Hepatocyte (in vitro differentiated cells): ENCODE measurements at regions not wholly inside any gene's neighbourhood (a gene's known extent, or its start where the extent isn't known, plus 50 kb on each side); places are given as distances from the start of the nearest gene placed in this dataset.

ENCODE experiments used
- DNase-seq: peaks from one replicate; pipeline ENCODE4 v3.0.0-alpha.2; 2016; ENCODE audit warnings: low spot score
- H2AFZ ChIP-seq: fragments of 200-600 bp; sonication (generic); 2 replicates; pipeline ENCODE4 v1.6.0; 2016; ENCODE audit warnings: antibody characterized with exemption, mild to moderate bottlenecking
- H3K27ac ChIP-seq: fragments of 200-600 bp; sonication (generic); 2 replicates; pipeline ENCODE4 v1.5.1; 2016; ENCODE audit warnings: mild to moderate bottlenecking
- H3K27me3 ChIP-seq: fragments of 200-600 bp; sonication (generic); 2 replicates; pipeline ENCODE4 v1.6.1; 2016
- H3K36me3 ChIP-seq: fragments of 200-600 bp; sonication (generic); replicated peaks from 2 replicates; pipeline ENCODE4 v1.5.1; 2016; ENCODE audit warnings: low read depth; ENCODE audit not compliant: insufficient read depth
- H3K4me1 ChIP-seq: fragments of 200-600 bp; sonication (generic); 2 replicates; pipeline ENCODE4 v1.5.1; 2016; ENCODE audit warnings: mild to moderate bottlenecking, moderate library complexity; ENCODE audit not compliant: insufficient read depth
- H3K4me2 ChIP-seq: fragments of 200-600 bp; sonication (generic); 2 replicates; pipeline ENCODE4 v1.6.0; 2016
- H3K4me3 ChIP-seq: fragments of 200-600 bp; sonication (generic); 2 replicates; pipeline ENCODE4 v1.5.1; 2016; ENCODE audit warnings: mild to moderate bottlenecking
- H3K79me2 ChIP-seq: fragments of 200-600 bp; sonication (generic); 2 replicates; pipeline ENCODE4 v1.6.0; 2017; ENCODE audit warnings: mild to moderate bottlenecking
- H3K9me2 ChIP-seq: fragments of 200-600 bp; sonication (generic); replicated peaks from 2 replicates; pipeline ENCODE4 v1.6.0; 2017; ENCODE audit warnings: mild to moderate bottlenecking; ENCODE audit not compliant: insufficient read depth
- H3K9me3 ChIP-seq: fragments of 200-600 bp; sonication (generic); 2 replicates; pipeline ENCODE4 v1.5.1; 2016; ENCODE audit warnings: low read depth, mild to moderate bottlenecking
- H4K20me1 ChIP-seq: fragments of 200-600 bp; sonication (generic); 2 replicates; pipeline ENCODE4 v1.6.0; 2016; ENCODE audit warnings: mild to moderate bottlenecking; ENCODE audit not compliant: insufficient read depth, poor library complexity, severe bottlenecking
- CTCF ChIP-seq: fragments of 200-600 bp; sonication (generic); IDR thresholded peaks from 2 replicates; pipeline ENCODE4 v1.5.1; 2016; ENCODE audit warnings: antibody characterized with exemption, mild to moderate bottlenecking; ENCODE audit not compliant: poor library complexity
- EZH2 ChIP-seq: fragments of 200-600 bp; sonication (generic); IDR thresholded peaks from 2 replicates; pipeline ENCODE4 v1.6.1; 2016; ENCODE audit warnings: antibody characterized with exemption, mild to moderate bottlenecking, borderline replicate concordance
- EZH2phosphoT487 ChIP-seq: fragments of 200-600 bp; sonication (generic); IDR thresholded peaks from one replicate; pipeline ENCODE4 v1.6.1; 2018; ENCODE audit warnings: antibody characterized with exemption, mild to moderate bottlenecking, low read depth, moderate library complexity; ENCODE audit not compliant: unreplicated experiment, severe bottlenecking
- WGBS: methylation state at CpG from one replicate; pipeline ENCODE4 v1.1.6; 2016; ENCODE audit warnings: low lambda C conversion rate; ENCODE audit errors: missing lambda C conversion rate; 5-methylcytosine and 5-hydroxymethylcytosine counted together

- H3K79me2 ChIP-seq: no peaks in the 10 kb centered on the region
- H3K27ac ChIP-seq: no peak overlapping the region
- H4K20me1 ChIP-seq: no peaks in the 10 kb centered on the region
- no peak overlapping the region for H3K4me2 ChIP-seq
- no peaks in the 10 kb centered on the region for H3K9me3 ChIP-seq
- H3K4me1 ChIP-seq: no peaks in the 10 kb centered on the region
- no peaks in the 10 kb centered on the region for H3K36me3 ChIP-seq
- TF ChIP-seq EZH2phosphoT487: no peak
- TF ChIP-seq EZH2: no peak
- TF ChIP-seq CTCF: no peak
- 83% methylated on average over 14 of the region's 14 CpGs for whole genome bisulfite sequencing
- no peak overlapping the region for H2AFZ ChIP-seq
- H3K9me2 ChIP-seq: no peaks in the 10 kb centered on the region
- no peak for DNase-seq
- H3K4me3 ChIP-seq: no peak overlapping the region
- H3K27me3 ChIP-seq: no peaks in the 10 kb centered on the region
Observed at GRCh38 chr2:489084-489483, 188.1 kb downstream of the TMEM18 start.

- H2AFZ ChIP-seq: no peak overlapping the region
- H3K9me3 ChIP-seq: no peaks in the 10 kb centered on the region
- H3K4me1 ChIP-seq: no peaks in the 10 kb centered on the region
- no peaks in the 10 kb centered on the region for H4K20me1 ChIP-seq
- no peaks in the 10 kb centered on the region for H3K27me3 ChIP-seq
- DNase-seq: no peak
- H3K27ac ChIP-seq: no peak overlapping the region
- TF ChIP-seq EZH2phosphoT487: no peak
- TF ChIP-seq EZH2: no peak
- TF ChIP-seq CTCF: no peak
- no peaks in the 10 kb centered on the region for H3K79me2 ChIP-seq
- no peaks in the 10 kb centered on the region for H3K9me2 ChIP-seq
- no peak overlapping the region for H3K4me3 ChIP-seq
- H3K4me2 ChIP-seq: no peak overlapping the region
- H3K36me3 ChIP-seq: no peaks in the 10 kb centered on the region
- WGBS: 90% methylated on average over 20 of the region's 40 CpGs
Observed at GRCh38 chr2:487186-488079, 189.8 kb downstream of the TMEM18 start.

- no peaks in the 10 kb centered on the region for H3K36me3 ChIP-seq
- H3K9me3 ChIP-seq: no peaks in the 10 kb centered on the region
- H3K9me2 ChIP-seq: no peaks in the 10 kb centered on the region
- no peak for DNase-seq
- H2AFZ ChIP-seq: no peak overlapping the region
- no peak overlapping the region for H3K4me2 ChIP-seq
- no peaks in the 10 kb centered on the region for H3K4me1 ChIP-seq
- no peaks in the 10 kb centered on the region for H3K79me2 ChIP-seq
- WGBS: 95% methylated on average over 11 of the region's 11 CpGs
- H3K4me3 ChIP-seq: no peak overlapping the region
- H4K20me1 ChIP-seq: no peaks in the 10 kb centered on the region
- no peak for TF ChIP-seq EZH2
- no peak for TF ChIP-seq CTCF
- TF ChIP-seq EZH2phosphoT487: no peak
- H3K27me3 ChIP-seq: no peaks in the 10 kb centered on the region
- H3K27ac ChIP-seq: no peak overlapping the region
Observed at GRCh38 chr2:486371-486770, 190.8 kb downstream of the TMEM18 start.
